Activated CD4-positive, alpha-beta T cell treated with anti-CD3 and anti-CD28 coated beads, Interleukin-2, amount 50 U/mL, for 48 hours (primary cell): ENCODE measurements at regions not wholly inside any gene's neighbourhood (a gene's known extent, or its start where the extent isn't known, plus 50 kb on each side); places are given as distances from the start of the nearest gene placed in this dataset.
"Not testable (repeated sequence)": the region's sequence is repeated elsewhere in the genome, so short reads cannot be mapped to it uniquely, and the experiment has no call there.

Experiments used
- DNase-seq, 2 experiments: peaks; one replicate each; pipeline ENCODE4 v3.0.0-alpha.2; 2020

DNA sequence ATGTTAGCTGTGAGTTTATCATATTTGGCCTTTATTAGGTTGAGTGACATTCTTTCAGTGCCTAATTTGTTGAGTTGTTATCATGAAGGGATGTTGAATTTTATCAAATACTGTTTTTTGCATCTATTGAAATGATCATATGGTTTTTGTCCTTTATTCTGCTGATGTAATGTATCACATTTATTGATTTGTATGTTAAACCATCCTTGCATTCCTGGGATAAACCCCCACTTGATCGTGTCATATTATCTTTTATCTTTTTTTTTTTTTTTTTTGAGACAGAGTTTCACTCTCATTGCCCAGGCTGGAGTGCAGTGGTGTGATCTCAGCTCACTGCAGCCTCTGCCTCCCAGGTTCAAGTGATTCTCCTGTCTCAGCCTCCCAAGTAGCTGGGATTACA, 51.9 kb upstream of the MFGE8 start:
- not testable (repeated sequence) for DNase-seq

DNA sequence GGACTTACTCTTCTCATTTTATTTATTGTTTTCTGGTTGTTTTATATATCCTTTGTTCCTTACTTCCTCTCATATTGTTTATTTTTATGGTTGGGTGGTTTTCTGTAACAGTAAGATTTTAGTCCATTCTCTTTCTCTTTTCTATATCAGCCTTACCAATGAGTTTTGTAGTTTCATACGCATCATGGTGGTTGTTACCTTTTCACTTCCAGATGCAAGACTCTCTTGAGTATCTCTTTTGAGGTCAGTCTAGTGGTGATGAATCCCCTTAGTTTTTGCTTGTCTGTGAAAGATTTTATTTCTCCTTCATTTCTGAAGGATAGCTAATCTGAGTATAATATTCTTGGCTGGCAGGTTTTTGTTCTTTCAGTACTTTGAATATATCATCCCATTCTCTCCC, 57.1 kb upstream of the MFGE8 start:
- no peak for DNase-seq

DNA sequence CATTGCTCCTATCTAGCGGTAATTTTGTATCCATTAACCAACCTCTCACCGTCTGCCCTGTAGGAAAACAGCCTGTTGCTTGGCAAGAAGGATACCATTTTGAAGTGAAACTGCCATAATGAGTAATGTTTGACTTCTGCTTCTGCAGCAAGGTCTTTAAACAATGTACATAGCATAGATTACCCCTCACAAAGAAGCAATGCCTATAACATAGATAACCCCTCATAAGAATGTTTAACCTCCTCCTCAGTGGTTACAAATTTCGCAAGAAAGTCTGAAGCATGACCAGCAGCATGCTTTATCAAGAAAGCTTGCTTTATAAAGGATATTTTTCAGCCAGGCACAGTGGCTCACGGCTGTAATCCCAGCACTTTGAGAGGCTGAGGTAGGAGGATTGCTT, 61.2 kb upstream of the MFGE8 start:
- DNase-seq, result no peak

DNA sequence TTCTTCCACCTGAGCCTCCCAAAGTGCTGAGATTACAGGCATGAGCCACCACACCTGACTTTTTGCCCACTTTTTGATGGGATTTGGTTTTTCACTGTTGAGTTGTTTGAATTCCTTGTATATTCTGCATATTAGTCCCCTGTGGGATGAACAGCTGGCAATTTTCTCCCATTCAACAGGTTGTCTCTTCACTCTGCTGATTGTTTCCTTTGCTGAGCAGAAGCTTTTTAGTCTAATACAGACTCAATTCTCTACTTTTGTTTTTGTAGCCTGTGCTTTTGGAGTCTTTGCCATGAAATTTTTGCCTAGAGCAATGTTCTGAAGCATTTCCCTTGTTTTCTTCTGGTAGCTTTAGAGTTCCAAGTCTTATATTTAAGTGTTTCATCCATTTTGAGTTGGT, 62.7 kb upstream of the MFGE8 start:
- no peak for DNase-seq

DNA sequence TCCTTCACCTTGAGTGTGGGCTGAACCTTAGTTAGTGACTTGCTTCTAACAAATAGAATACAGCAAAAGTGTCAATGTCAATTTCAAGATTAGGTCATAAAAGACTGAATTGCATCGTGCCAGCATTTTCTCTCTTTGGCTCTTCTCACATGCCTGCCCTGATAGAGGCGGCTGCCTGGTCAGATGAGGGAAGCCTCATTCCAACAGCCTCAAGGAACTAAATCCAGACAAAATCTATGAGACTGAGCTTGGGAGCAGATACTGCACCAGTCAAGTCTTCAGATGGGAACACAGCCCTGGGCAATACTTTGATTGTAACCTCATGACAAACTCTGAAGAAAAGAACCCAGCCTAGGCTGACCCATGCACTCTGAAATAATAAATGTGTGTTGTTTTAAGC, 63.5 kb upstream of the MFGE8 start:
- DNase-seq, result no peak

DNA sequence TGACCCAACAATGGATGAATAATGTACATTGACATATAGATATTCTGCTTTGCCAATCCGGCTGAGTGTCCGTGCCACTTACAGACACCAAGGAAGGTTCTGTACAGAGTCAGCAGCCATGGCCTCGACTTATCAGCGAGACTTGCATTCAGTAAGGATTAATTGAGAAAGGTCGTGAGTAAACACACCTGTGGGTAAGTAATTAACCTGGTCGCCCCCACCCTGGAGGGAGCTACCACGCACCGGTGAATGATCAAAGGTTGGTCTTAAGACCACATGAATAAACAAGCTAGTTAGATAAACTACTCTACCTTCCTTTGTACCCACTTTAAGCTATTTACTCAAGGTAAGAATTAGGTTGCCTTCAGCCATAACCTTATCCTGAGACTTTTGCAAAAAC, 66.5 kb upstream of the MFGE8 start:
- DNase-seq, result no peak

DNA sequence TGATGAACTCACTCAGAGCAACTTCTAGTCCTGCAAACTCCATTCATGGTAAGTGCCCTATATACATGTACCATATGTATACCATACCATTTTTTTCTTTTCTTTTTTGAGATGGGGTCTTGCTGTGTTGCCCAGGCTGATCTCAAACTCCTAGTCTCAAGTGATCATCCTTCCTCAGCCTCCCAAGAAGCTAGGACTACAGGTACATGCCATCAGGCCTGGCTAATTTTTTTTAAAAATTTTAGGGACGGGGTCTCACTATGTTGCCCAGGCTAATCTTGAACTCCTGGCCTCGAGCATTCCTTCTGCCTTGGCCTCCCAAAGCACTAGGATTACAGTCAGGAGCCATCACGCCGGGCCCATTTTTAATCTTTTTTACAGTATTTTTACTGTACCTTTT, 67.3 kb upstream of the MFGE8 start:
- DNase-seq, result no peak

DNA sequence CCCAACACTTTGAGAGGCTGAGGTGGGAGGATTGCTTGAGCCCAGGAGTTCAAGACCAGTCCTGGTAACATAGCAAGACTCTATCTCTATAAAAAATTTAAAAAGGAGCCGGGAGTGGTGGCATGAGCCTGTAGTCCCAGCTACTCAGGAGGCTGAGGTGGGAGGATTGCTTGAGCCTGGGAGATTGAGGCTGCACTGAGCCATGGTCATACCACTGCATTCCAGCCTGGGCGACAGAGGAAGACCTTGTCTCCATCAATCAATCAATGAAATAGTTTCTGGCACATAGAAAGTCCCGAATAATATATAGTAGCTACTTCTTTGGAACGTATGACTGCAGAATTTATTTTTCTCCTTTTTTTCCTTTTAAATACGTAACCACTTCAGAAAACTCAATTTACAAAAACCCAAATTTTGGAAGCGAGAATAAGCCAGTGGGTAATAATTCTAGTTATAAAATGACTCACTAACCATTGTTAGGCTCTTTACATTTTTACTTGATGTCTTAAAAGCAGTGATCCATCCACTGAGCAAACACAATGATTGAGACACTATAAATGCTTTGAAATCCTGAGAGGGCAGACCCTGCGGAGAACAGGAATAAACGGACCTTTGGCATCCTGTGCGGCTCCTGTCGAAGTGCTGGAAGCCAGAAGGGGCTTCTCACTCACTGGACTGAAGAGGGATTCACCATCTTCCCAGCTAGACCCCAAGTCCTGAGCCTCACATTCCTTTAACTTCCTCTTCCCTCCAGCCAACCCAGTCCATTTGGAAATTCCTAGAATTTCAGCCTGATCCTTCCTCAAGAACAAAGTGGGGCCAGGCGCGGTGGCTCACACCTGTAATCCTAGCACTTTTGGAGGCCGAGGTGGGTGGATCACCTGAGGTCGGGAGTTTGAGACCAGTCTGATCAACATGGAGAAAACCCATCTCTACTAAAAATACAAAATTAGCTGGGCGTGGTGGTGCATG, 68.4 kb upstream of the MFGE8 start:
- DNase-seq, result no peak

DNA sequence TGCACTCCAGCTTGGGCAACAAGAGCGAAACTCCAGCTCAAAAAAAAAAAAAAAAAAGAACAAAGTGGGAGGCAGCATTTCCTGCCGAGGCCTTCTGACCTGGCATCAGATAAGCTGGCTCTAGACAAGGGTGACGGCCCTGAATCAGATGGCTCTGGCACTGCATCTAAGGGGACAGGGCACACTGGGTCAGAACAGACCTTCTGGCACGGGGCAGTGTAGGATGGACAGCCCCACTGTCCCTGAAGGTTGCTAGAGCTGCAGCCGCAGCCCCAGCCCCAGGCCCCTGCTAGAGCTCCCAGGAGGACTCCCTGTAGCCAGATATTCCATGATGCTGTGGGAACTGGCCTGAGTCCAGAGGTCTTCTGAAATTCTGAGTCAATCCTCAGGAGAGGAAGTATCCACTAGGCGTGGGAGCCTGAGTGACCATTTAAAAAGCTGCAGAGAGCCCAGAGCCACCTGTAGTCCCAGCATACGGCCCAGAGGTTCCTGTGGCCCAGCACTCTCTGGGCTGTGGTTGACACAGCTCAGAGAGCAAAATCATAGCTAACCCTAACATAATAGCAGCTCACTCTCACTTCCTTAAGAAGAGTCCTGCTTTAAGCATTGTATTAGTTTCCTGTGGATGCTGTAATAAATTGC, 69.2 kb upstream of the MFGE8 start:
- no peak for DNase-seq

DNA sequence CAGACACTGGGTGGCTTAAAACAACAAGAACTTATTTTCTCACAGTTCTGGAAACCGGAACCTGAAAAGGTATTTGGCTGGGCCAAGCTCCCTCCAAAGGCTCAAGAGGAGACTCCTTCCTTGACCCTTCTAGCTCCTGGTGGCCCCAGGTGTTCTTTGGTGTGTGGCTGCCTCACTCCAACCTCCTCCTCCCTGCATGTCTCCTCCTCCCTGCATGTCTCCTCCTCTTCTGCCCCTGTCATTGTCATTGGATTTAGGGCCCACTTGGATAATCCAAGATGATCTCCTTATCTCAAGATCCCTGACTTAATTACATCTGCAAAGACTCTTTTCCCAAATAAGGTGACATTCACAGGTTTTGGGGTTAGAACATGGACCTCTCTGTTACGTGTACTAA, 69.8 kb upstream of the MFGE8 start:
- no peak for DNase-seq

DNA sequence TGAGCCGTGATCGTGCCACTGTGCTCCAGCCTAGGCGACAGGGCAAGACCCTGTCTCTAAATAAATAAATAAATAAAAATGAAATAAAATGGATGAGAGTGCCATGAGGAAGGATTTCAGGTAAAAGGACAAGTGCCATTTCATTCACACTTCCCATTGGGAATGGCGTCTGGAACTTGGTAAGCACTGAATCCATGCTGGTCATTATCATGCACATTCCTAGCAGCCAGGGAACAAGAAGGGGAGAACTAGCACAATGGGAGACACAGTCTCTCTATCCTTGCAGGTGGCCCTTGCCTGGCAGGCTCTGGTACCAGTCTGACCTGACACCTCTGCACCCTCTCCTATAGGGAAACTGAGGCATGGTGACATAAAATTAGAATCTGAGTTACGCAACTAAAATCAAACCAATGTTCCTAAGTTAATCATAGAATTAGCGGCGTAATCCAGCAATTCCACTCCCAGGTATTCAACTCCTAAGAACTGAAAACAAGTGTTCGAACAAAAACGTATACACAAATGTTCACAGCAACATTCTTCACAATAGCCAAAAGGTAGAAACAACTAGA, 70.8 kb upstream of the MFGE8 start:
- DNase-seq, result no peak

DNA sequence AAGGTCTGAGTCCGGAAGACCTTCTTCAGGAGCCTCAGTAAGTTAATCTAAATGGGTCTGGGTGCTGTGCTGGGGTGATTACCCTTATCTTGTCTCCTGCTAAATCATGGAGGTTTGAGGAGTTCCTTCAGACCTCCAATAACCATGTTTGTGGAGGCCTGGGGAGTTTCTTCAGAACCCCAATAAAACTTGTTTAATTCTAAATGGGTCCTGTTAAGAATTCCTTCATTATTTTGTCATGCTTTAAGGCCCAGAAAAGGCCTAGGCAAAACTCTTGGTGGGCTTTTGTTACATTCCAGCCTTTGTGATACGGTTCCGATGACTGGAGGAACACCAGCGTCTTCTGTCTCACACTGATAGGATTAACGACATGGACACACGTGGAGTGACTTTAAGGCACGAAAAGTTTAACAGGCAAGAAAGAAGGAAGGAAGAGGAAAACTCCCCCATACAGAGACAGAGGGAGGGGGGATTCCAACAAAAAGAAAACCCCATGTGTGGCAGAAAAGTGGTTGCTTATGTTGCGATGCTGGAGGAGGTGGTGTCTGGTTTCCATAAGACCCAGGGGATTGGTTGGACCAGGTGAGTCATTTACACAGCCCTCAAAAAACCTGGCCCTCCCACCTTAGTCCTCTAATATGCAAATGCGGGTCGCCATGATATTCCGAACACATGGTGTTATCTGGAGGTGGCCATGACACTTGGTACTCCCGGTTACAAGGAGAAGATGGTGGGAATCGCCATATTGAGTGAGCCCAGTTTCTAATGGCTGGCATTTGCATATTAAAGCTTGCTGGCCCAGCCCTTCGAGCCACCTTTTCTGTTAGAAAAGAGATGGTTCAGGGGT, 72.6 kb upstream of the MFGE8 start:
- no peak for DNase-seq

DNA sequence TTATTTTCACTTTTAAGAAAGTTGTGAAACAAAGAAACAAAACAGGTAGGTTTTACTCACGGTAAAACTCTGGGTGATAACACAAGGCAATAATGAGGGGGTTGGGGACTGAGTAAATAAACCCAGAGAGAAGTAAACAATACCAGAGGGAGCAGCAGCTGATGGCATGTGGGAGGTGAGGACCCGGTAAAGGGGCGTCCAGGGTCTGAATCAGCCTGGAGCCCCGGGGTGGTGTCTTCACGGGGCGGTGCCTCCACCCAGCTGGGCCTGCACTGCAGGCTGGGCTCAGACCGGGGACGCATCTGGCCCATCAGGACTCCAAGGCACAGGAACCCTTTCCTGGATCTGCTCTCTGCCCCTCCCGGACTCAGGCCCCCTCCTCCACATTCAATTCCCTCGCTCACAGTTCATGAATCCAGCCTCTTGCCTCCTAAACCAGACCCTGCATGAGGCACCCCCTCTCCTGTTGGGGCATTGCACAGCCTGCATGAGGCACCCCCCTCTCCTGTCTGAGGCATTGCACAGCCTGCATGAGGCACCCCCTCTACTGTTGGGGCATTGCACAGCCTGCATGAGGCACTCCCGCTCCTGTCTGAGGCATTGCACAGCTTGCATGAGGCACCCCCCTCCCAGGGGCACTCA, 73.9 kb upstream of the MFGE8 start:
- no peak for DNase-seq

DNA sequence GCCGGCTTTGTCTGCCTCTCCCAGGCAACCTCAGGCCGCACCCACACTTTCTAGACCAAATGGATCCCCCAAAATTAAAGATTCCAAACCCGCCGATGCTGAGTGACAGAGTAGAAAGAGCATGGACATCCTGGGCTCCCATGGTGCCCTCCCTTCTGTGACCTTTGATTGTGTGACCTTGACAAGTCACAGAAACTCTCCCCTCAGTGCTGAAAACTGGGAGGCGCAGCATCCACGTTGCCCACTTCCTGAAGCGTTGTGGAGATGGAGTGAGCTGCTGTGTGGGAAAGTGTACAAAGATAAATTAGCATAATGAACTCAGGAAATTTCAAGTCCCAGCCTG, 74.4 kb upstream of the MFGE8 start:
- no peak for DNase-seq

DNA sequence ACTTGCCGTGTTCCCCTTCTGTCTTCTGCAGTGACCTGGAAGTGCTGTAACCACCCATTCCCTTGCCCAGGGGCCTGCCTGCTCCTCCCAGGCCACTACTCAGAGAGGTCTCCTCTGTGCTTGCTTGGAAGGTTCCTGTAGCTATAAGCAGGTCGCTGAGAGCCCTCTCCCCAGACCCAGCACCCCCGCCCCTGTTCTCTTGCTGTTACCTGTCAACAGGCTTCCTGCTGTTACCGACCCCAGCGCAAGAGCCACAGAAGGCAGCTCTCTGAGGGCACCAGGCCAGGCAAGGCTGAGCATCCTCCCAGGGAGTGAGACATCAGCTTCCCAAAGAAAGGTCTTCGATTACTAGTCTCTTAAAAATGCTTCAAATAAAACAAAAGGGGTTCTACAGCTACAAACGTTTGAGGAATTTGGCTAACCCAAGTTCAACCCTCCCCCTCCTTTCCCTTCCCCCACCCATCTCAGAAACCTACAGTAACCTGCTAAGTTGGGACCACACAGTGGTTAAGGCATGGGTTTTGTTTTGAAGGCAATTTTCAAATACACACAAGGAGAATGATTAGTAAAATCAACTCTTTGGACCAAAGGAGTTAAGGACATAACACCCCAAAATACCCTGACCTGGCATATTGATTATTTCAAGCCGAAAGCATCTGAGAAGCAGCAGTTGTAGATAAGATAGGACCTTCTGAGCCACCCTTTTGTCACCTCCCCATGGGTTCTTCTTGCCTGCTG, 74.9 kb upstream of the MFGE8 start:
- DNase-seq, result no peak

DNA sequence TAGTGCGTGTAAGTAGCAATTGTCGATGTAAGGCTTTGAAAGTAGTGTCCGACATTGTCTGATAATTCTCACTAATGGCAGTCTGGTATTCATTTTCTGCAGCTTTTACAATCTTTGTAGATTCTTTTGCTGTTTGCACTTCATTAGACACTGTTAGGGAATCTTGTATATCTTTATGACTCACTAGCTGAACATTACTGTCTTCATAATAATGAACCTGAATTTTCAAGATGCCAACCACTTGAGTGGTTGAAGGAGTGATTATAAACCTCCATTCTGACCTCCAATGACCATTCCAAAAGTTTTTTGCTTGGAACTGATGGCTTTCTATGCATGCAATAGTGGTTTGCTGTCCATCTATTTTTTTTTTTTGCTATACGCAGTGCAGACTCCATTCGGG, 76.4 kb upstream of the MFGE8 start:
- no peak for DNase-seq

DNA sequence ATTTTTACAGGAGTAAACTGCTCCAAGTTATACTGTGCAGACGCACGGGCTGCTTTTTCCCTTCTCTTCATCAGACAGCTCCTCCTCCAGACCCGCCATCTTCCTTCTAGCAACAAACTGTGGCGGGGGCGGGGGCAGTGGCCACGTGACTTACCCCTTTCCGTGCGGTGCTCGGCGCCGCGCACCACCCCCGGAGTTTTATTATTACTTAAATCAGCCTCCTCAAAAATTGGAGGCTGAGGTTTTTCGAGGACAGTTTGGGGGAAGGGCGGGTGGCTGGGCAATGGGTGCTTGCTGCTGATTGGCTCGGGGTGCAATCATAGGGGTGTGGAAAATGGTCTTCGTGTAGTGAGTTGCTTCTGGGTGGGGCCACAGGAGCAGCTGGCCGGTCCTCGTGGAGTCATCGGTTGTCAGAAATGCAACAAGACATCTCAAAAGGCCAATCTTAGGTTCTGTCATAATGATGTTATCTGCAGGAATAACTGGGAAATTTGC, 77.1 kb upstream of the MFGE8 start:
- DNase-seq, result no peak

DNA sequence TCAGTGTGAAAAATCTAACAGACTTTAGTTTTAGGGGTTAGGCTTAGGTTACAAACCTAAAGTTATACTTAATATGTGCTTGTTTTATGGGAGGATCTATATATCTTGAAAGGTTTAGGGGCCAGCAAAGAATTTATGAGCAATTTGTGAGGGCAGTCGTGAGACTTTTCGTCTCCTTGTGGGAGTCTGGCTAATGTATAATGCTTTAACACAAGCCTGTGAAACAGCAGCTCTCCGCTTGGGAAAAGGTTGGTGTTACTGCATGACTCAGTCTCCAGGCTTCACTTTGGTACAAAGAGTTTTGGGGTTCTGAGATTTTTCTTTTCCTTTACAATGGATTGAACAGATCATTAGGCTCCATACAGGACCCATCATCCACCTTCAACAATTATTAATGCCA, 79.0 kb upstream of the MFGE8 start:
- DNase-seq, result no peak

DNA sequence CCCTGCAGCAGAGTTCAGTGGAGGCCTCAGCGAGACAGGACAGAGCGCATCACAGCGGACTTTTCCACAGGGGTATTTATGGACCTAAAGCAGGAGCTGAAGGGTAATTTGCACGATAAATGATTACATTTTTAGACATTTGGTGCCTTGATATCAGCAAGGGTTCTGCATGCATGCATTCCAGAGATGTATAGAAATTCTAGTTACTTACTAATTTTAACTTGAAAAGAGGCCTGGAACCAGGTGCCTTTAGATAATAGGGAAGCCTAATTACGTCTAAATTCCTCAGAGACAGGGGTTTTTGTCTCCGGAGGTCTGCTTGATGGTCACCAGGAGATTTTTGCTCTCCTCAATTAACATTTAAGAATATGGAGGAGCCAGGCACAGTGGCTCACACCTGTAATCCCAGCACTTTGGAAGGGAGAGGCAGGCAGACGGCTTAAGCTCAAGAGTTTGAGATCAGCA, 79.8 kb upstream of the MFGE8 start:
- no peak for DNase-seq

DNA sequence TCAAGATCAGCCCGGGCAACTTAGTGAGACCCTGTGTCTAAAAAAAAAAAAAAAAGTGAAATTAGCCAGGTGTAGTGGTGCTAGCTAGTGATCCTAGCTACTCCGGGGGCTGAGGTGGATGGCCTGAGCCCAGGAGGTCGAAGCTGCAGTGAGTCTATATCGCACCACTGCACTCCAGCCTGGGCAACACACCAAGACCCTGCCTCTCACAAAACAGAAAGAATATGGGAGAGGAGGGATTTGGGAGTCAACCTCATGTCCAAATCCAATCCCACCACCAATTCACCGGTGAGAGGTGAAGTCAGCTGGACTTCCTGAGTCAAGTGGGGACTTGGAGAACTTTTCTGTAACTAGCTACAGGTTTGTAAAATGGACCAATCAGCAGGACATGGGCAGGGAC, 80.5 kb upstream of the MFGE8 start:
- no peak for DNase-seq

DNA sequence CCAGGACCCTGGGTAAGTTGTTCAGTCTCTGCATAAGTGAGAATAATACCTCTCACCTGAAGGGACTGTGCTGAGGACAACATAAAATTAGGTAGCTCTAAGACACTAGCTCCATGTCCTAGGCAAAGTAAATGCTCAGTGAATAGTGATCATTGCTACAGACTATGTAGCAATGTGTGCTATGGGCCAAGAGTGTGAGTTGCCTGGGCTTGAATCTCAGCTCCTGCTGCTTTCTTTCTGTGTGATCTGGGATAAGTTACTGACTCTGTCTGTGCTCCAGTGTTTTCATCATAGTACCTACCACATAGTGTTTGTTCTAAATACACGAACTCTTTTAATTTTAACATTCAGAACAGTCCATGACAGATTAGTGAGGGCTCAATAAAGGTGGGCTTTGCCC, 81.1 kb upstream of the MFGE8 start:
- no peak for DNase-seq

DNA sequence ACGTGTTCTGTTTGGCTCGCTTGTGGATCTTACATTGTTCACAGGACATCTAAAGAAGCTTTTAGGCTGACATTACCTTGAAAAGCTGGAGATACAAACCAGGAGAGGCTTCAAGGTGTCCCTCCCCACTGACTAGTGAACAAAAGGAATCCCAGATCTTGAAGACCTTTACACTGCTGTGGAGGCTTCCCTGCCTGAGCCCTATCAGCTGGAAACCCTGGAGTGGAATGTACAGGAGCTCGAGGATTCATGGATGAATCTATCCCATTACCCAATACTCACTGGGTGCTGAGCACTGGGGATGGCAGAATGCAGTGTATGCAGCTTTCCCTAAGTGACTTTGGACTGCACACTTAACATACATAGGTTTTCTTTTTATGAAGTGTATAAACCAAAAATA, 82.3 kb upstream of the MFGE8 start:
- DNase-seq, result no peak
